HG02678 (cell line): ENCODE measurements at regions not wholly inside any gene's neighbourhood (a gene's known extent, or its start where the extent isn't known, plus 50 kb on each side); places are given as distances from the start of the nearest gene placed in this dataset.
"Not testable (repeated sequence)": the region's sequence is repeated elsewhere in the genome, so short reads cannot be mapped to it uniquely, and the experiment has no call there.

Source experiments
- ATAC-seq: cut with Tn5 transposase; IDR thresholded peaks from one replicate; pipeline ENCODE4 v1.9.1; 2021; ENCODE audit warnings: mild to moderate bottlenecking, moderate library complexity; ENCODE audit not compliant: unreplicated experiment

DNA sequence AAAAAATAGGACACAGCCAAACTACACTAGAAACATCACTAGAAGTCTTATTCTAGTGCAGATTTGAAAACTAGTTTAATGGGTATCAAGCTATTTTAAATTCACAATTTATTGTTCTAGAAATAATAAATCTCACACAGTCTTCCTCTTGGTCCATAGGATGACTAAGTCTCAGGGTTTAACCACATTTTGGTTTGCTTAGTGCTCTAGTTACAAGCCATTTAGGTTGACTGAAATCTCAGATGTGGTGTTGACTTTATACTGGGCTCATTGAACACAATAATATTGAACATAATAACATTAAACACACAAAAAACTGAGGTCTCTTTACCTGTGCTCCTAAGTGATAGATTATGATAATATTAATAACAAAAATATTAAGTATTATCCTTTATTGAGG lies 760.3 kb upstream of the CCDC179 start:
- no peak for ATAC-seq

DNA sequence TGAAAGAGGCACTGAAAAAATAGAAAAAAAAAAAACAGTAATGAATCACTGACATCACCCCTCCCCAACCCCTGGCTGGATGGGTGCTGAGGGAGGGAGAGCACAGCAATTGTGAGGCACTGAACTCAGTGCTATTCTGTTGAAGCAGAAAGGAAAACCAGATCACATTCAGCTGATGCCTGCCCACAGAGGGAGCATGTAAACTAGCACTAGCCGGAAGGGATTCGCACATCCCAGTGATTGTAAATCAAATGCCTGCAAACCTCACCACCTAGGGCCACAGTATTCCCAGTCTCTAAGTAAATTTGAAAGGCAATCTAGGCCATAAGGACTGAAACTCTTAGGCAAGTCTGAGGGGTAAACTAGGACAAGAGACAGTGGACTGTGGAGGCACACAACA lies 772.0 kb upstream of the CCDC179 start:
- ATAC-seq: no peak

DNA sequence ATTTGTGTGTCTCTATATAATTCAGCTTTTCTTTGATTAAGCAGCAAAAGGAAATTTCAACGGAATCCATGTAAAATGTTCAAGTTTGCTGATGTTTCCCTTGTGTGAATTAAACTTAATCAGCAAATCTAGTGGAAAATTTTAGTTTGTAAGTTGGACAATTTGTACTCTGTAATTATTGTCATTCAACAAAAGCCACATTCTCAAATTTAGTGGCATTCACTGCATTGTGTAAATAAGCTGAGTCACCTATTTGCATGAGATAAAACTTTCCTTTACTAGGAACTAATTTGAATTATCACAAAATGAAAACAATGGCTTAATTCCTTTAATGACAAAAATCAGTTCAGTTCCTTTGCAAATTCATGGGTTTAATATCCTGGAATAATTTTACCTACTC lies 784.2 kb upstream of the CCDC179 start:
- ATAC-seq: no peak

DNA sequence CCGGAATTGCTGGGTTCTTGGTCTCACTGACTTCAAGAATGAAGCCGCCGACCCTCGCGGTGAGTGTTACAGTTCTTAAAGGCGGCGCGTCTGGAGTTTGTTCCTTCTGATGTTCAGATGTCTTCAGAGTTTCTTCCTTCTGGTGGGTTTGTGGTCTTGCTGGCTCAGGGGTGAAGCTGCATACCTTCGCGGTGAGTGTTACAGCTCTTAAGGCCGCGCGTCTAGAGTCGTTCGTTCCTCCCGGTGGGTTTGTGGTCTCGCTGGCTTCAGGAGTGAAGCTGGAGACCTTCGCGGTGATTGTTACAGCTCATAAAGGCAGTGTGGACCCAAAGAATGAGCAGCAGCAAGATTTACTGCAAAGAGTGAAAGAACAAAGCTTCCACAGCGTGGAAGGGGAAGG lies 792.1 kb upstream of the CCDC179 start:
- ATAC-seq: not testable (repeated sequence)

DNA sequence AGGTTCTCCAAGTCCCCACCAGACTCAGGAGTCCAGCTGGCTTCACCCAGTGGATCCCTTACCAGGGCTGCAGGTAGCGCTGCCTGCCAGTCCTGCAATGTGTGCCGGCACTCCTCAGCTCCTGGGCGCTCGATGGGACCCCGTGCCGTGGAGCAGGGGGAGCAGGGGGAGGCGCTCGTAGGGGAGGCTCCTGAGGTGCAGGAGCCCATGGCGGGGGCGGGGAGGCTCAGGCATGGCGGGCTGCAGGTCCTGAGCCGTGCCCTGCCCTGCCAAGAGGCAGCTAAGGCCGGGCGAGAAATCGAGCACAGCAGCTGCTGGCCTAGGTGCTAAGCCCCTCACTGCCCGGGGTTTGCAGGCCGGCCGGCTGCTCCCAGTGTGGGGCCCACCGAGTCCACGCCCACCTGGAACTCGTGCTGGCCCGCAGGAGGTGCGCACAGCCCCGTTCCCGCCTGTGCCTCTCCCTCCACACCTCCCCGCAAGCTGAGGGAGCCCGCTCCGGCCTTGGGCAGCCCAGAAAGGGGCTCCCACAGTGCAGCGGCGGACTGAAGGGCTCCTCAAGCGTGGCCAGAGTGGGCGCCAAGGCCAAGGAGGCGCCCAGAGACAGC lies 792.9 kb upstream of the CCDC179 start:
- no peak for ATAC-seq

DNA sequence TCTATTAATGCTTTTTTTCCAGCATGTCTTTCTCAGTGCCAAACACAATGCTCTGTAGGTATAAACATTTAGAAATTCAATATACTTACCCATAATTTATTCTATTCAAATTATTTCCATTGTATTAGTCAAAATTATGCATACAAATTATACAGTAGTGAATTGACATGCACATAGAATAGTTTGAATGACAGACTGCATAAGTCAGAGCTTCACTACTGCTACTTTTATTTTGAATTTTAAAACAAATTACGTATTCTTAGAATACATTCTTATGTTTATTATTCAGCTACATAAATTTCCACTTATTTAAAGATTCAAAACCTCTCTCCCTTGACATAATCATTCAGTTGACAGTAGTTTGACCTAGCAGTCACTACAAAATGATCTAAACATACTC lies 808.0 kb upstream of the CCDC179 start:
- ATAC-seq: no peak

DNA sequence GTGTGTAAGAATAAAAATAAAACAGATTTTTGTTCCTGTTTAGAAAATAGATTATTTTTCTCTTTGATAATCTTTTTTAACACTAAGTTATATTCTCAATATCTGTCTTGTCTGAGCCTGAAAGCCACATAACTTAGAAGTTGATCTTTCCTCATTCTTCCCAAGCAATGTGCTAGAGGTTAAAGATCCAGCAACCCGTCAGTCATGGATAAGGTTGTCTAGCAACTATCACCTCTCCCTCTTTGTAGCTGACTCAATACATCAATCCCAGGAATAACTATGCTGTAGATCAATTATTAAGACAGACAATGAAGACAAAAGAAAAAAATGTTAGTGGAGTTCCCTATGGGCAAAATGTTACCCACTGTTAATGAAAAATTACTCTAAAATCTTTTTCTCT lies 813.1 kb upstream of the CCDC179 start:
- ATAC-seq: no peak

DNA sequence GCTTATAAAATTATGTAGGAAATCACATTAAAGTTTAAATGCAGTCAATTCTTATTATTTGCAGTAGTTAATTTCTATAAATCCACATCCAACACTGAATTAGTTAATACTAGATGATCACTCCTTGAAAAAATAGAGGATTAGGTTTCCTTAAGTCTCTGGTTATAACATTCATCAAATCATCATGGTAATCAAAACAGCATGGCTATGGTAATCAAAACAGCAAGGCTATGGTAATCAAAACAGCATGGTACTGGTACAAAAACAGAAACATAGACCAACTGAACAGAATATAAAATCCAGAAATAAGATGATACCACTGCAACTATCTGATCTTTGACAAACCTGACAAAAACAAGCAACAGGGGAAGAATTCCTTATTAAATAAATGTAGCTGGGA lies 814.6 kb upstream of the CCDC179 start:
- no peak for ATAC-seq

DNA sequence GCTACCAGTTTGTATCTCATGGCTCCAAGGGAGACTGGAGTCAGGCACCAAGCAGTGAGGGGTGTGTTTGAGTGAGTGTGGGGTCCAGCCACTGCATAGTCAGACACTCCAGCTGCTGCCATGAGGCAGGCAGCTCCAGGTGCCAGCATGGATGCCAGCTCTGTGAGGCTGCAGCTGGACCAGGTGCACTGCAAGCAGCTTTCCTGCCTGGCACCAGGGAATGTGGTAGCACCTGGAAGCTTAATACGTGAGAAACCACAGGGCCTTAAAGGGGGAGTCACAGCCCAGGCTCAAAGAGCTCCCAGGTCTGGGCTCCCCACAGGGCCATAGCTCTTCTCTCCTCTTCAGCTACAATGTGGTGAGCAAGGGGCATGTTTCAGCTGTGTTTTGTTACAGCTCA lies 817.8 kb upstream of the LUZP2 start:
- no peak for ATAC-seq

DNA sequence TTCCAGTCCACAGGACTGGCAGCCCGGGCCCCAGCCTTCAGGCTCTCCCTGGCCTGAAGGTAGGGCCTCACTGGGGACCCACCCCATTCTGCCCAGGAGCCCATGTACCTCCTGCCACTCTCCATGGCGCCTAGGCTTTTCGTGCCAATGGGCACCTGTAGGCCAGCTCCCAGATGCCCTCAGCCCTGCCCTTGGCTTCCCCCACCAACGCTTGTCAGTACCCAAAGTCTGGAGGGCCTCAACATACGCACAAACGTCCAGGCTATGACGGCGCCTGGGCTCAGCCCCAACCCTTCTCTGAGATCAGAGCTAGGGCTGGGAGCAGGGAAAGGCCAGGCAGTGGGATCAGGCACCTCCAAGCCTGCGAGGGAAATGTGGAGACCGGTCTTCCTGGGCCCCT lies 816.9 kb upstream of the LUZP2 start:
- no peak for ATAC-seq

DNA sequence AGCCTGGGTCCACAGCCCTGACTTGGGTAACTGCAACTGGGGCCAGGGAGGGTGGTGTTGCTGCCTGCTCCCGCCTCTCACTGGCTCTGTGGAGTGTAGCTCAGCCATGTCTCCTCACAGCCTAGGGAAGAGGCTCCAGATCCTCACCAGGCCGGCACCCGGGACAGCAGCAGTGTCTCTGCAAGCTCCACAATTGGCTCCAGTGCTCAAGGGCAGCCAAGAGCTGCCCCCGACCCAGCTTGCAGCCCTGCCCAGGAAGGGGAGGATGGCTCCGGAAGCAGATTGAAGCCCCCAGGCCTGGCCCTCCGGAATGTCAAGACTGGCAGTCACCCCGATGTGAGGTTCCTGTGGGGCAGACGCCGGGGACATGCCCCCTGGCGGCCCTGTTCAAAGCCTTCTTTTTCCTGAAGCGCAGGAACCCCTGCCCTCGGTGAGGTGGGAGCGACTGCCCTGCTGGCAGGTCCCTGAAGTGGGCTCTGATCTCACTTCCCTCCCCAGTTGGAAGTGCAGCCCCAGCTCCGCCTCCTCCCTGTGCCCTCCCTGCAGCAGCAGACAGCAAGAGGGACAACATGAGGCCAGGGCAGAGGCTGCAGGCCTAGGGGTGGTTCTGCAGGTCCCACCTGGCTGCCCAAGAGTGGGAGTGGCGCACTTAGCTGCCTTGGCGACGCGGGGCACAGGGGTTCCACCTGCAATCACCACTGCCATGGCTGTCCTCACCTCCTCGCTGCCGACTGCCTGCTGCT lies 816.2 kb upstream of the LUZP2 start:
- no peak for ATAC-seq

DNA sequence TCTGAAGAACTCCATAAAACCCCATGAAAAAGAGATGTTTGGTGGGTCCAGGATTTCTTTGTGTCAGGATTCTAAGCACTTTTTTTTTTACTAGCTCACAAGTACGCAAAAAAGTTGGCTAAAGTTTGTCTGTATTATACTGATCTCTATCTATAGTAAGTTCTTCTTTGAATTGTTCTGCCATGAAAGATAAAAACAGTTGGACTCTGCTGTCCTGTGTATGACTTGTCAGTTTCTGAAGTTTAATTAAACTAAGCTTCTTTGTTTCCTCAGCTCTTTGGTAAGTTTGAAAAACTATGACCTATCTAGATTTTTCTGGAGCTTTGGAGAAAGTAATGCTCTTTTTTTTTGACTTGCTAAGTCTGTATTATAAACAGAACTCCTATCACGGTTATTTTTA lies 812.2 kb upstream of the LUZP2 start:
- no peak for ATAC-seq

DNA sequence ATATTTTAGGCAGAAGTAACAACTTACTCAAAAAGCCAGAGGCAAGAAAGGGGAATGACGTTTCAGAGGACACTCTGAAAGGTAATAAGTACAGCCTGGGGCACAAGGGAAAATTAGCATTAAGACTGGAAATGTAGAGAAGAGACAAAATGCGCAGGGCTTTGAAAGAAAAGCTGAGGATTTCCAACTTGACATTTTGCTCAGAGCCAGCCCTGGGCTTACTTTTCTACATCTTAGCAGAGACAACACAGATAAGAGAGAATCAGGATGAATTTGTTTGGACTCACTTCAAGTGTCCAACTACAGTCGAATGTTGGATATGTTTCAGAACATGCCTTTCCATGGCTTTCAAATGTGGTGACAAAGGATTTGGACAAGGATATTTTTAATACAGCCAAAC lies 808.9 kb upstream of the LUZP2 start:
- ATAC-seq: no peak

DNA sequence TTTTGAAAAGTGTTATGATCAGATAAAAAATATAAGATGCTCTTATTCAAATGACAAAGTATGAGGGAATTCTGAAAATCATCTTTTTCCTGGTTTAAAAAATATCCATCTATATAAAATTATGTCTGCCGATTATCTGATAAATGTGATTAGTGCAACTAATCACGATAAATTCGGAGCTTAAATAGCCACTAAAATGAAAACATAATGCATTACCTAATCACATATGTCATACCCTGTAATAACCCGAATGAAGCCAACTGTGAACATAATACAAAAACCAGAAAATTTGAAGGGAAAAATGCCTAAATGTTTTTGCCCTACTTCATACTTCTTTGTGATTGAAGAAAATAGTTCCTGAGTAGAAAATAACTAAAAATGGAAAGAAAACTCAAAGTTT lies 808.4 kb upstream of the LUZP2 start:
- no peak for ATAC-seq

DNA sequence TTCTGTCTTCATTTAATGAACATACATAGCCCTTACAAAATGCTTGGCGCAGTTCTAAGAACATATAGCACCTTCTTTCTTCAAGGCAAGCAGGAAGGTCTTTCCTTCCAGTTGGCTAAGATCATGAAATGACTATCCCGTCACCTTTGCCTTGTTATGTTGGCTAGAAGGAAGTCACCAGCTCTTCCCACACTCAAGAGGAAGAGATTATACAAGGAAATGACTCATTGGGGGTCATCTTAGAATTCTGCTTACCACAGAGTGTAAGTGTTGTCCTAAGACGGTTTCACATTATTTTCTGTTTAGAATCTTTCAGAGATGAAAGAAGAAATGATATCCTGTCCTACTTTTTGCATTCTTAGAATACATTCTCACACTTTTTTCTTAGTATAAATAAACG lies 808.0 kb upstream of the LUZP2 start:
- no peak for ATAC-seq

DNA sequence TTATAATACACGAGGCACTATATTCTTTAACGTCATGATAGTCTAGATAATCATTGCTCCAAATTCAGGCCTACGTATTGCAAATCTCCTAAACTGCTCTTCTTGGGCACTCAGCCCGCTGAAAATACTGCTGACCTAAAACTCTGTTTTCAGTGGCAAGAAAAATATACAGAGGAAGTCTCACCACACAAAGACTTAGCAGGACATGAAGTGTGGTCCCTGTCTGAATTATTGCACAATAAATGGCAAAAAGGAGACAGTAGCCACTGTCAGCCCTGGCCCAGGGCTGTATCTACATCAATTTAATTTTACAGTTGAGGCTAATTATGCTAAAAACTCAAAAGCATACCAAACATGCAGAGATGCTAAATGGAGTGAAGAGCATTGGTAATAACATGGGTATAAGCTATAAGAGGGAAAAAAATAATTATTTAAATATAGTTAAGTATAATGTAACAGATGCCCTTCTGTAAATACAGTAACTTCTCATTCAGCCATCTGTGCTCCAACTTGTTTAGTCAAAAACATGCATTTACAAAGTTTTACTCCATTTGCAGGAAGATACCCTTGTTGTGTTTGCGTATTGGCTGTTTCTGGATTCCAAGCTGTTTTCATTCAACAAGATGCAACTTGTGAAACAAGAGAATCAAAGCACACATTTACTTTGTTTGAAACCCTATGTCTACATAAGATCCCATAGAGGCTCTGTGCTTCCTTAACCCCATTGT lies 800.0 kb upstream of the LUZP2 start:
- no peak for ATAC-seq

DNA sequence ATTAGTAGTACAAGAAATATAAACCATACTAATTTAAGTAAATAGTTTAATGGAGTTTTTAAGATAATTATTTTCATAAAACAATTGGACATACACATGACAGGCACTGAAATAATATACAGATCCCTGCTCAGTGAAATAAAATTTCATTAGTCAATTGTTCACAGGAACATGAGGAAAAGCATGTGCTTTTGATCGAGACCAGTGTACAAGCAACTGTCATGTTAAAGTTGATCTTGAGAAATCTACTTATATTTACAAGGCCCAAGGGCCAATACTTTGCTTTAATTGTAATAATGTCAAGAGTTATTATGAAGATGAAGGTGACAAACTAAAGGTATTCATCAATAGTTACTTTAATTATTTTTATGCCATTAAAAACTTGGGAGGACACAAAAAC lies 792.7 kb upstream of the LUZP2 start:
- no peak for ATAC-seq

DNA sequence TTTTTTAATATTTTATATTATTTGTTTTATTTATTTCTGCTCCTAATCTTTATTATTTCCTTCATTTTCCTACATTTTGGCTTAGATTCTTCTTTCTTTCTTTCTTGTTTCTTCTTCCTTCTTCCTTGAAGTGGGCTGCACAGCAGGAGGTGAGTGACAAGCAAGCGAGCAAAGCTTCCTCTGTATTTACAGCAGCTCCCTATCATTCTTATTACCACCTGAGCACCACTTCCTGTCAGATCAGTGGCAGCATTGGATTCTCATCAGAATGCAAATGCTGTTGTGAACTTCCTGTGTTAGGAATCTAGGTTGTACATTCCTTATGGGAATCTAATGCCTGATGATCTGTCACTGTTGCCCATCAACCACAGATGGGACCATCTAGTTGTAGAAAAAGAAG lies 784.9 kb upstream of the LUZP2 start:
- ATAC-seq: no peak

DNA sequence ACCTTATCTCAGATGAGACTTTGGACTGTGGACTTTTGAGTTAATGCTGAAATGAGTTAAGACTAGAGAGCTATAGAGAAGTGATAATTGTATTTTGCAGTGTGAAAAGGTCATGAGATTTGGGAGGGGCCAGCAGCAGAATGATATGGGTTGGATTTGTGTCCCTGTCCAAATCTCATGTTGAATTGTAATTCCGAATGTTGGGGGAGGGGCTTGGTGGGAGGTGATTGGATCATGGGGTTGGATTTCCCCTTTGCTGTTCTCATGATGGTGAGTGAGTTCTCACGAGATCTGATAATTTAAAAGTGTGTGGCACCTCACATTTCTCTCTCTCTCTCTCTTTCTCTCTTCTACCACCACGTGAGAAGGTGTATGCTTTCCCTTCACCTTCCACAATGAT lies 777.8 kb upstream of the LUZP2 start:
- ATAC-seq: no peak

DNA sequence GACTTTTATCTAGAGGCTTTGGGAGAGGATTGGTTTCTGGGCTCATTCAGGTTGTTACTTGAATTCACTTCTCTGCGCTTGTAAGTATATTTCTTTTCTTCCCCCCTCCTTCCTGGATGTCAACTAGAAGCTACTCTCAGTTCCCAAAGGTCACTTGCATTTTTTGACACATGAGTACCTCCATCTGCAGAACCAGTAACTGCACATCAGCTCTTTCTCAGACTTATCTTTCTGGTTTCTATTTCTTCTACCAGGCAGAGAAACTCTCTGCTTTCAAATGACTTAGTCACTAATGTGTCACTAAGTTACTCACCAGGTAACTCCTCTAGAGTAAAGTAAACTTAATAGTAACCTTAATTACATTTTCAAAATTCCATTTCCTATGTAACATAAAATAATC lies 773.0 kb upstream of the LUZP2 start:
- ATAC-seq: no peak

DNA sequence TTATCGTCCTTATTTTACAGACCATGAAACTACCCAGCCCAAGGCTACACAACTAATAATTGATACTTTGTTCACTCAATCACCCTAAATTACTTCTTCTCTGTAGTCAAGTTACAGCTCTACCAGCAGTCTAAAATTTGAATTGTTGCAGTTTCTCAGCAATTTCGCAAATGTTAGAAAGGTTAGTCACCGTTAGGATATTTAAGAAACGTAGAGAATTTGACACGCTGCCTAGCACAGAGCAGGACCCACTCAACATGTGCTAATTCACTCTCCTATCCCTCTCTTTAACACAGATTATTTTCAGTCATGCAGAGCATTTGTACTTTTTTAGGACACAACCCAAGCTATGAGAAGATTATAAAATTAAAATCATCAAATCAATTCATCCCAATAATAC lies 771.1 kb upstream of the LUZP2 start:
- ATAC-seq: no peak

DNA sequence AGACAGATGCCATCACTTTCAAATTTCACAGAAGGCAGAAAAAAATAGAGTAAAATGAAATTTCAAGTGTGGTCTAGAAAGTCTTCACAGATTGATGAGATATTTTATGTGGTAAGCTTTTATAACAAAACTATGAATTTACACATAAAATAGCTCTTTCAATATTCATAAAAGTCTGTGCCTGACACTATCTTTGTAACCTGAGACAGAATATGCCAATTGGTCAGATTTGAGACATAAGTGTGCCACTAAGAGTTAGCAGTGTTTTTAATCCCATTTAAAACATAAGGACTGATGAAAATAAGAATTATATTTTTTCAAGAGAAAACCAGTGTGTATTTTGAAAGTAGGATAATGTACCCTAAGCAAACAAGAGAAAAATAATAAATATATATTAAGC lies 769.5 kb upstream of the LUZP2 start:
- ATAC-seq: no peak
